Vagina (tissue), 2 donors: ENCODE measurements at regions not wholly inside any gene's neighbourhood (a gene's known extent, or its start where the extent isn't known, plus 50 kb on each side); places are given as distances from the start of the nearest gene placed in this dataset.

Experiments
- POLR2A ChIP-seq, 2 donors: fragments of 450-650 bp; IDR thresholded peaks; one replicate each; pipeline ENCODE4 v1.6.1; 2017; ENCODE audit warnings: antibody characterized with exemption in 2 of 2, mild to moderate bottlenecking in 2 of 2, moderate library complexity in 2 of 2
- POLR2AphosphoS5 ChIP-seq, 2 donors: sonication (generic); formaldehyde crosslinking; IDR thresholded peaks; one replicate each; pipeline ENCODE4 v1.9.0; 2017; ENCODE audit warnings: antibody characterized with exemption in 2 of 2, mild to moderate bottlenecking in 2 of 2, low read depth in 1 of 2; ENCODE audit not compliant: insufficient read depth in 1 of 2
- TF ChIP-seq, protein P1 (sequence below), 3 experiments: fragments of 450-650 bp in 2 of 3; fragments of 200-600 bp in 1 of 3; sonication (generic) in 1 of 3; IDR thresholded peaks; one replicate each; pipeline ENCODE4 v1.5.1; 2017 to 2019; ENCODE audit warnings: antibody characterized with exemption in 3 of 3, mild to moderate bottlenecking in 2 of 3, moderate library complexity in 2 of 3

DNA sequence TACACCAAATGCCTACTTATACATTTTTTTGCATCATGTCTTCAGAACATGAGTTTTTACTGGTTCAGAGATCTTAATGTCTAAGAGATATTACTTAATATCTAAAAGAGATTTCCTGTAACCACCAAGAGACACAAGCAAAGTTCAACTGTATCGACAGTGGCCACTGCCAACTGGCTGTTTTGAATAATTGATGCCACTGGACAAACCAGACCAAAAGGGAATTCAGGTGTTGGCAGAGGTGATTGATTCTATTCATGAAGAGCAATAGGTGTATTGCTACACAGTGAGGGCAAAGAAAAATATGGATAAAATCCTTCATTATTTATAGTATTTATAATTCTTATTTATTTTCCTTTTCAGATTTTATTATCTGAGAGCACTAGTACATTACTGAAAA is 58.5 kb upstream of the ANKRD17 start:
- TF ChIP-seq, protein P1, sequence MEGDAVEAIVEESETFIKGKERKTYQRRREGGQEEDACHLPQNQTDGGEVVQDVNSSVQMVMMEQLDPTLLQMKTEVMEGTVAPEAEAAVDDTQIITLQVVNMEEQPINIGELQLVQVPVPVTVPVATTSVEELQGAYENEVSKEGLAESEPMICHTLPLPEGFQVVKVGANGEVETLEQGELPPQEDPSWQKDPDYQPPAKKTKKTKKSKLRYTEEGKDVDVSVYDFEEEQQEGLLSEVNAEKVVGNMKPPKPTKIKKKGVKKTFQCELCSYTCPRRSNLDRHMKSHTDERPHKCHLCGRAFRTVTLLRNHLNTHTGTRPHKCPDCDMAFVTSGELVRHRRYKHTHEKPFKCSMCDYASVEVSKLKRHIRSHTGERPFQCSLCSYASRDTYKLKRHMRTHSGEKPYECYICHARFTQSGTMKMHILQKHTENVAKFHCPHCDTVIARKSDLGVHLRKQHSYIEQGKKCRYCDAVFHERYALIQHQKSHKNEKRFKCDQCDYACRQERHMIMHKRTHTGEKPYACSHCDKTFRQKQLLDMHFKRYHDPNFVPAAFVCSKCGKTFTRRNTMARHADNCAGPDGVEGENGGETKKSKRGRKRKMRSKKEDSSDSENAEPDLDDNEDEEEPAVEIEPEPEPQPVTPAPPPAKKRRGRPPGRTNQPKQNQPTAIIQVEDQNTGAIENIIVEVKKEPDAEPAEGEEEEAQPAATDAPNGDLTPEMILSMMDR (IDR thresholded peaks at IDR 0.05) = no peak
- TF ChIP-seq POLR2AphosphoS5 (IDR thresholded peaks at IDR 0.05; ENCODE audit: insufficient read depth in 1 of 2, low read depth in 1 of 2) (no peak), POLR2A (IDR thresholded peaks at IDR 0.05) (no peak)
